Mucosa of descending colon (tissue), 3 donors: ENCODE measurements at regions not wholly inside any gene's neighbourhood (a gene's known extent, or its start where the extent isn't known, plus 50 kb on each side); places are given as distances from the start of the nearest gene placed in this dataset.

ENCODE experiments used
- ATAC-seq: fragments of 200-7000 bp; cut with Tn5 transposase; one replicate; pipeline ENCODE4 v1.9.1; 2020; ENCODE audit warnings: mild to moderate bottlenecking, moderate library complexity
- DNase-seq, 3 donors: peaks; one replicate each; pipeline ENCODE4 v3.0.0-alpha.2; 2020
- H3K36me3 ChIP-seq: fragments of 200-600 bp; one replicate; pipeline ENCODE4 v1.8.0; 2021; ENCODE audit warnings: low read depth, mild to moderate bottlenecking
- H3K4me1 ChIP-seq: fragments of 200-600 bp; one replicate; pipeline ENCODE4 v1.8.0; 2021; ENCODE audit warnings: low read depth, mild to moderate bottlenecking
- H3K4me3 ChIP-seq: fragments of 200-600 bp; one replicate; pipeline ENCODE4 v1.8.0; 2021; ENCODE audit warnings: mild to moderate bottlenecking
- H3K9me3 ChIP-seq: fragments of 200-600 bp; one replicate; pipeline ENCODE4 v1.8.0; 2021; ENCODE audit warnings: mild to moderate bottlenecking
- intact Hi-C, 2 donors: fragments of 100-400 bp; cut with DNase I in 1 of 2; cut with micrococcal nuclease in 1 of 2; formaldehyde crosslinking; loops; one replicate each; pipeline versions ENCODE4 v1.11.0 to v1.11.1; 2022; cut with DNase I, micrococcal nuclease
- TF ChIP-seq, protein P1 (sequence below): fragments of 200-600 bp; IDR thresholded peaks from one replicate; pipeline ENCODE4 v1.8.0; 2022; ENCODE audit warnings: antibody characterized with exemption, mild to moderate bottlenecking
- donor health status: DM: no; HTN: no; CAD: no; lungs with moderate emphysema.
- donor health status: DM: no; HTN: no; CAD: no.
- donor health status: DM: no; HTN: yes; CAD: no.

DNA sequence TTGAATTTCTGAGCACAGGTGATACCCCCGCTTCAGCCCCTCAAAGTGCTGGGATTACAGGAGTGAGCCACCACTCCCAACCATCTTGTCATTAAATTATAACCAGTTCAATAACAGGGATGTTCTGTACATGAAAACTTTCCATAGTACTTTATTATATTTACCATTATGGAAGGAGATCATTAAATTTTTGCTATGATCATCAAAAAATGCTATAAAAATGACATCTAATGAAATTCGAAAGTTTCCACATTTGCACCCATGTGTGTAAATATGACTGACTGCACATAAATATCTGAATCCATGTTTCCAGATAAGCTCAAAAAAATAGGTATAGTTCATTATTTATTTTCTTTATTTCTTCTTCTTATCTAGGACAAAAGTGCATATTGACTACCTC lies 182.6 kb downstream of the FBXO8 start:
- Histone ChIP-seq H3K4me3 (no peak overlapping the region), H3K9me3 (no peaks in the 10 kb centered on the region), H3K4me1 (no peaks in the 10 kb centered on the region), H3K36me3 (no peaks in the 10 kb centered on the region)
- ATAC-seq (no peak), DNase-seq (no peak)
- TF ChIP-seq, protein P1, sequence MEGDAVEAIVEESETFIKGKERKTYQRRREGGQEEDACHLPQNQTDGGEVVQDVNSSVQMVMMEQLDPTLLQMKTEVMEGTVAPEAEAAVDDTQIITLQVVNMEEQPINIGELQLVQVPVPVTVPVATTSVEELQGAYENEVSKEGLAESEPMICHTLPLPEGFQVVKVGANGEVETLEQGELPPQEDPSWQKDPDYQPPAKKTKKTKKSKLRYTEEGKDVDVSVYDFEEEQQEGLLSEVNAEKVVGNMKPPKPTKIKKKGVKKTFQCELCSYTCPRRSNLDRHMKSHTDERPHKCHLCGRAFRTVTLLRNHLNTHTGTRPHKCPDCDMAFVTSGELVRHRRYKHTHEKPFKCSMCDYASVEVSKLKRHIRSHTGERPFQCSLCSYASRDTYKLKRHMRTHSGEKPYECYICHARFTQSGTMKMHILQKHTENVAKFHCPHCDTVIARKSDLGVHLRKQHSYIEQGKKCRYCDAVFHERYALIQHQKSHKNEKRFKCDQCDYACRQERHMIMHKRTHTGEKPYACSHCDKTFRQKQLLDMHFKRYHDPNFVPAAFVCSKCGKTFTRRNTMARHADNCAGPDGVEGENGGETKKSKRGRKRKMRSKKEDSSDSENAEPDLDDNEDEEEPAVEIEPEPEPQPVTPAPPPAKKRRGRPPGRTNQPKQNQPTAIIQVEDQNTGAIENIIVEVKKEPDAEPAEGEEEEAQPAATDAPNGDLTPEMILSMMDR, result no peak
- intact Hi-C loops, result no loop called here

GRCh38 chr4:174099712-174100111 lies 183.8 kb downstream of the FBXO8 start:
- ATAC-seq (no peak), DNase-seq (no peak)
- Histone ChIP-seq H3K4me3 (no peak overlapping the region), H3K4me1 (no peaks in the 10 kb centered on the region), H3K9me3 (no peaks in the 10 kb centered on the region), H3K36me3 (no peaks in the 10 kb centered on the region)
- TF ChIP-seq, protein P1, result no peak
- intact Hi-C loops, result no loop called here

DNA sequence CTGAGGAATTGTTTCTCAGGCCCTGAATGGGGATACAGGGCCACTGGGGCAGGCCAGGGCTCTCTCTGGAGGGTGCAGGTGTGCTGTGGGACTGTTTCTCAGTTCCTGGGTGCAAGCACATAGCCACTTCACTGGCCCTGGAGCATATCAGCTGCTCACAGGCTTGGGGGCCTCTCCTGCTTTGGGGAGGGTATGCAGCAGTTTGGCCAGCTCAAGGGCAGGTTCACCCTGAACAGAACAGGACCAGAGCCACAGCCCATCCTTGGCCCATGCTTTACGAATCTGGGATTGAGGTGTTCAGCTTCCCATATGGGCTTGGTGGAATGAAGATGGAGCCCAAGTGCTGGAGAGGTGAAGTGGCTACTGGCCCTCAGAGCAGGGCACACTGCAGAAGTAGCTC lies 186.5 kb downstream of the FBXO8 start:
- ATAC-seq, result no peak
- Histone ChIP-seq H3K9me3 (peaks cover 2% of the 10 kb centered on the region), H3K36me3 (no peaks in the 10 kb centered on the region), H3K4me3 (no peak overlapping the region), H3K4me1 (no peaks in the 10 kb centered on the region)
- intact Hi-C loops, result no loop called here
- DNase-seq, result no peak
- TF ChIP-seq, protein P1, result no peak

DNA sequence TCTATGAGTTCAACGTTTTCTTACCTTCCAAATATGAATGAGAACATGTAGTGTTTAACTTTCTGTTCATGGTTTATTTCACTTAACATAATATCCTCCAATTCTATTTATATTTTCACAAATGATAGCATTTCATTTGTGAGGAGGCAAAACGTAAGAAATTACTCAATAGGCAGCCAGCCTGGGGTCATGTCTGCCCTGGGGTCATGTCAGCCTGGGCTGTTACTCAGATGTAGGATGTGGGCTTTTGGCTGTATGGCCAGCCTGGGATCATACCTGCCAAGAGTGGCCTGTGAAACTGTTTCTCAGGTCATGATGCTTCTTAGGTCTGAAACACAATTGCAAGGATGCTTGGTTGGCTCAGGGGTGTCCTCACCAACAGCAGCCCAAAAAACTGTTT lies 187.0 kb downstream of the FBXO8 start:
- no peak for DNase-seq
- peaks cover 2% of the 10 kb centered on the region for H3K9me3 ChIP-seq
- no peak for ATAC-seq
- no peak overlapping the region for H3K4me3 ChIP-seq
- TF ChIP-seq, protein P1, result no peak
- no peaks in the 10 kb centered on the region for H3K4me1 ChIP-seq
- no peaks in the 10 kb centered on the region for H3K36me3 ChIP-seq
- intact Hi-C loops, result no loop called here

- ATAC-seq (no peak), DNase-seq (no peak)
- intact Hi-C loops, result no loop called here
- H3K4me1 ChIP-seq, result no peaks in the 10 kb centered on the region
- H3K36me3 ChIP-seq, result no peaks in the 10 kb centered on the region
- peaks cover 2% of the 10 kb centered on the region for H3K9me3 ChIP-seq
- TF ChIP-seq, protein P1, result no peak
- no peak overlapping the region for H3K4me3 ChIP-seq
These were observed 192.3 kb downstream of the FBXO8 start for GRCh38 chr4:174091130-174091529.

DNA sequence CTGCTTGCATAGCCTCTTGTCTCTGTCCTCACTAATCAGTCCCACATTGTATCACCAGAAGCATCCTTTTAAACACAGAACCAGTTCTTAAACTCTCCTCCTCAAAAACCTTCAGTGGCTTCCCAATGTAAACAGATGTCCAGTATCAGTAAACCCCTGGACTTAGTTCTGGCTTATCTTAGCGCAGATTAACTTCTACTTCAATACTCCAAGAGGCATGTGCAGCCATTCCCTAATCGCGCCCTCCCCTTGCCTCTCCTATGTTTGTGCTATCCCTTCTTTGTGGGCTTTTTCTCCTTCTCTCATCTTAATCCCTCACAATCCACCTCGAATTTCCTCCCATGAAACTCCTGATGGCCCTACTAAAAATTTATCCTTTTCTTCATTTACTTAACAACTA lies 193.8 kb downstream of the FBXO8 start:
- ATAC-seq (no peak), DNase-seq (no peak)
- no peaks in the 10 kb centered on the region for H3K4me1 ChIP-seq
- no peak overlapping the region for H3K4me3 ChIP-seq
- H3K36me3 ChIP-seq, result no peaks in the 10 kb centered on the region
- peaks cover 2% of the 10 kb centered on the region for H3K9me3 ChIP-seq
- TF ChIP-seq, protein P1, result no peak
- intact Hi-C loops, result no loop called here
